ENCODE measurements at regions not wholly inside any gene's neighbourhood (a gene's known extent, or its start where the extent isn't known, plus 50 kb on each side); places are given as distances from the start of the nearest gene placed in this dataset.

- no peak overlapping the region for H3K4me3 ChIP-seq
- no peaks in the 10 kb centered on the region for H3K36me3 ChIP-seq
- no peaks in the 10 kb centered on the region for H3K9me3 ChIP-seq
- no peaks in the 10 kb centered on the region for H3K27me3 ChIP-seq
- 90 to 97% methylated on average over 8 of the region's 8 CpGs for WGBS, 2 donors
- DNase-seq (ENCODE audit: low spot score in 2 of 2) = no peak
- no peak overlapping the region for H3K27ac ChIP-seq
- no peaks in the 10 kb centered on the region for H3K4me1 ChIP-seq
- TF ChIP-seq CTCF (IDR thresholded peaks at IDR 0.05) (no peak), POLR2A (IDR thresholded peaks at IDR 0.05) (no peak), EP300 (IDR thresholded peaks at IDR 0.05) (no peak)
Measured at GRCh38 chr6:166689687-166690086, 62.6 kb upstream of the RPS6KA2 start.

- WGBS, 2 donors = 90% methylated on average over 9 of the region's 9 CpGs
- TF ChIP-seq CTCF (IDR thresholded peaks at IDR 0.05) = no peak
- TF ChIP-seq POLR2A (IDR thresholded peaks at IDR 0.05) = no peak
- TF ChIP-seq EP300 (IDR thresholded peaks at IDR 0.05) = no peak
- H3K4me1 ChIP-seq = no peaks in the 10 kb centered on the region
Measured at GRCh38 chr6:166688901-166689300, 61.9 kb upstream of the RPS6KA2 start.

GRCh38 chr6:166687879-166688205 is 60.8 kb upstream of the RPS6KA2 start:
- TF ChIP-seq EP300 (IDR thresholded peaks at IDR 0.05) = no peak
- TF ChIP-seq CTCF (IDR thresholded peaks at IDR 0.05) = no peak
- TF ChIP-seq POLR2A (IDR thresholded peaks at IDR 0.05) = no peak
- WGBS, 2 donors = 42% methylated on average over 6 of the region's 6 CpGs
- H3K27ac ChIP-seq = no peak overlapping the region
- no peaks in the 10 kb centered on the region for H3K36me3 ChIP-seq
- no peak overlapping the region for H3K4me3 ChIP-seq
- no peaks in the 10 kb centered on the region for H3K9me3 ChIP-seq
- no peaks in the 10 kb centered on the region for H3K4me1 ChIP-seq
- no peak for DNase-seq (ENCODE audit: low spot score in 2 of 2)
- no peaks in the 10 kb centered on the region for H3K27me3 ChIP-seq

More at GRCh38 chr6:166688901-166689300, 61.9 kb upstream of the RPS6KA2 start:
- Histone ChIP-seq H3K27ac (no peak overlapping the region), H3K27me3 (no peaks in the 10 kb centered on the region), H3K4me3 (no peak overlapping the region), H3K36me3 (no peaks in the 10 kb centered on the region), H3K9me3 (no peaks in the 10 kb centered on the region)
- DNase-seq (ENCODE audit: low spot score in 2 of 2) = no peak

GRCh38 chr6:166687070-166687878 is 60.2 kb upstream of the RPS6KA2 start:
- Histone ChIP-seq H3K4me1 (no peaks in the 10 kb centered on the region), H3K27ac (no peak overlapping the region), H3K4me3 (no peak overlapping the region), H3K9me3 (no peaks in the 10 kb centered on the region), H3K27me3 (no peaks in the 10 kb centered on the region), H3K36me3 (no peaks in the 10 kb centered on the region)
- DNase-seq (ENCODE audit: low spot score in 2 of 2) = no peak
- TF ChIP-seq EP300 (IDR thresholded peaks at IDR 0.05) (no peak), CTCF (IDR thresholded peaks at IDR 0.05) (no peak), POLR2A (IDR thresholded peaks at IDR 0.05) (no peak)
- 74 to 81% methylated on average over 19 to 21 of the region's 21 CpGs for WGBS, 2 donors

- H3K4me1 ChIP-seq = no peaks in the 10 kb centered on the region
- no peak overlapping the region for H3K27ac ChIP-seq
- no peaks in the 10 kb centered on the region for H3K9me3 ChIP-seq
- no peaks in the 10 kb centered on the region for H3K36me3 ChIP-seq
- no peak for TF ChIP-seq EP300 (IDR thresholded peaks at IDR 0.05)
- no peaks in the 10 kb centered on the region for H3K27me3 ChIP-seq
- 80 to 82% methylated on average over 2 of the region's 2 CpGs for WGBS, 2 donors
- DNase-seq (ENCODE audit: low spot score in 2 of 2) = no peak
- H3K4me3 ChIP-seq = no peak overlapping the region
Measured at GRCh38 chr6:166686317-166686716, 59.3 kb upstream of the RPS6KA2 start.

Data from tibial nerve (tissue), 4 donors.